WTC11 (cell line): ENCODE measurements at regions not wholly inside any gene's neighbourhood (a gene's known extent, or its start where the extent isn't known, plus 50 kb on each side); places are given as distances from the start of the nearest gene placed in this dataset.

Experiments used
- ATAC-seq: fragments of 200-7000 bp; cut with Tn5 transposase; 2 replicates; pipeline ENCODE4 v1.10.0; 2021; ENCODE audit warnings: mild to moderate bottlenecking, moderate library complexity
- CTCF ChIA-PET: fragments of 300-600 bp; sonication (Branson Sonifier 250); formaldehyde crosslinking; loops from one replicate; lab custom pipeline; 2021; ENCODE audit warnings: antibody characterized with exemption; lab: Charles Lee
- POLR2A ChIA-PET: fragments of 350-600 bp; sonication (Branson Sonifier 250); formaldehyde crosslinking; loops from one replicate; lab custom pipeline; 2021; ENCODE audit warnings: antibody characterized with exemption; lab: Charles Lee
- DNase-seq: peaks from one replicate; pipeline ENCODE4 v3.0.0; 2021; ENCODE audit warnings: low spot score
- H3K27ac Mint-ChIP-seq: 2 replicates; pipeline ENCODE4 v1.8.0; 2021; ENCODE audit warnings: mixed read lengths
- H3K27me3 Mint-ChIP-seq: 2 replicates; pipeline ENCODE4 v1.8.0; 2021; ENCODE audit warnings: low read depth, mild to moderate bottlenecking, moderate library complexity, mixed read lengths
- H3K36me3 Mint-ChIP-seq: 2 replicates; pipeline ENCODE4 v1.8.0; 2021; ENCODE audit warnings: mixed read lengths
- H3K4me1 Mint-ChIP-seq: 2 replicates; pipeline ENCODE4 v1.8.0; 2022; ENCODE audit warnings: mixed read lengths
- H3K4me3 Mint-ChIP-seq: 2 replicates; pipeline ENCODE4 v1.8.0; 2021; ENCODE audit warnings: mild to moderate bottlenecking, moderate library complexity, mixed read lengths
- H3K9me3 Mint-ChIP-seq: 2 replicates; pipeline ENCODE4 v1.8.0; 2021; ENCODE audit warnings: mixed read lengths
- ATF1 ChIP-seq: sonication (generic); formaldehyde crosslinking; IDR thresholded peaks from 2 replicates; pipeline ENCODE4 v1.8.1; 2023; ENCODE audit warnings: mild to moderate bottlenecking, moderate library complexity, missing genetic modification reagents
- CREM ChIP-seq: sonication (generic); formaldehyde crosslinking; IDR thresholded peaks from 2 replicates; pipeline ENCODE4 v1.8.1; 2022; ENCODE audit warnings: mild to moderate bottlenecking, missing genetic modification reagents, moderate library complexity
- ESRRA ChIP-seq: sonication (generic); formaldehyde crosslinking; IDR thresholded peaks from 2 replicates; pipeline ENCODE4 v1.8.1; 2022; ENCODE audit warnings: mild to moderate bottlenecking, missing genetic modification reagents, borderline replicate concordance
- FOXP1 ChIP-seq: sonication (generic); formaldehyde crosslinking; IDR thresholded peaks from 2 replicates; pipeline ENCODE4 v1.8.0; 2022; ENCODE audit warnings: missing genetic modification reagents, mild to moderate bottlenecking, moderate library complexity, borderline replicate concordance
- IRF2 ChIP-seq: sonication (generic); formaldehyde crosslinking; IDR thresholded peaks from 2 replicates; pipeline ENCODE4 v1.8.0; 2022; ENCODE audit warnings: low read depth, missing genetic modification reagents, borderline replicate concordance
- JAZF1 ChIP-seq: fragments of 250-450 bp; sonication (Bioruptor Pico); IDR thresholded peaks from 2 replicates; pipeline ENCODE4 v1.9.0; 2021; ENCODE audit warnings: moderate library complexity, mild to moderate bottlenecking, inconsistent platforms
- NR1H2 ChIP-seq: sonication (generic); formaldehyde crosslinking; IDR thresholded peaks from 2 replicates; pipeline ENCODE4 v1.9.0; 2021; ENCODE audit warnings: mild to moderate bottlenecking, moderate library complexity, missing genetic modification reagents
- RORB ChIP-seq: fragments of 250-450 bp; sonication (Bioruptor Pico); IDR thresholded peaks from 2 replicates; pipeline ENCODE4 v1.9.0; 2021; ENCODE audit warnings: mild to moderate bottlenecking
- SMAD3 ChIP-seq: sonication (generic); formaldehyde crosslinking; IDR thresholded peaks from 2 replicates; pipeline ENCODE4 v1.8.0; 2022; ENCODE audit warnings: missing genetic modification reagents, mild to moderate bottlenecking, borderline replicate concordance
- SMAD4 ChIP-seq: sonication (generic); formaldehyde crosslinking; IDR thresholded peaks from 2 replicates; pipeline ENCODE4 v1.8.0; 2022; ENCODE audit warnings: mild to moderate bottlenecking, missing genetic modification reagents
- SOX15 ChIP-seq: fragments of 250-450 bp; sonication (Bioruptor Pico); IDR thresholded peaks from 2 replicates; pipeline ENCODE4 v1.9.0; 2021; ENCODE audit warnings: mild to moderate bottlenecking
- SP1 ChIP-seq: sonication (generic); formaldehyde crosslinking; conservative IDR thresholded peaks from 2 replicates; pipeline ENCODE4 v1.8.1; 2022; ENCODE audit warnings: missing genetic modification reagents
- TEAD1 ChIP-seq: sonication (generic); formaldehyde crosslinking; IDR thresholded peaks from 2 replicates; pipeline ENCODE4 v1.8.0; 2022; ENCODE audit warnings: mild to moderate bottlenecking, missing genetic modification reagents
- TEAD4 ChIP-seq: sonication (generic); formaldehyde crosslinking; IDR thresholded peaks from 2 replicates; pipeline ENCODE4 v1.8.0; 2022; ENCODE audit warnings: mild to moderate bottlenecking, missing genetic modification reagents
- TP53 ChIP-seq: sonication (generic); formaldehyde crosslinking; IDR thresholded peaks from 2 replicates; pipeline ENCODE4 v1.8.1; 2023; ENCODE audit warnings: mild to moderate bottlenecking, missing genetic modification reagents
- ZBTB21 ChIP-seq: sonication (generic); formaldehyde crosslinking; IDR thresholded peaks from 2 replicates; pipeline ENCODE4 v1.8.1; 2023; ENCODE audit warnings: mild to moderate bottlenecking, missing genetic modification reagents, borderline replicate concordance
- ZNF396 ChIP-seq: fragments of 250-450 bp; sonication (Bioruptor Pico); IDR thresholded peaks from 2 replicates; pipeline ENCODE4 v1.8.0; 2021; ENCODE audit warnings: mild to moderate bottlenecking, moderate library complexity, borderline replicate concordance
- TF ChIP-seq, protein P1 (sequence below): sonication (generic); formaldehyde crosslinking; IDR thresholded peaks from 2 replicates; pipeline ENCODE4 v1.8.0; 2023; ENCODE audit warnings: mild to moderate bottlenecking, missing genetic modification reagents
- TF ChIP-seq, protein P2 (sequence below): fragments of 250-450 bp; sonication (Bioruptor Pico); IDR thresholded peaks from 2 replicates; pipeline ENCODE4 v1.9.0; 2021; ENCODE audit warnings: moderate library complexity, mild to moderate bottlenecking, inconsistent platforms, borderline replicate concordance
- TF ChIP-seq, protein P3 (sequence below): sonication (generic); formaldehyde crosslinking; IDR thresholded peaks from 2 replicates; pipeline ENCODE4 v1.8.1; 2022; ENCODE audit warnings: mild to moderate bottlenecking, missing genetic modification reagents, moderate library complexity, borderline replicate concordance
- TF ChIP-seq, protein P4 (sequence below): sonication (generic); formaldehyde crosslinking; IDR thresholded peaks from 2 replicates; pipeline ENCODE4 v1.8.0; 2022; ENCODE audit warnings: mild to moderate bottlenecking, missing genetic modification reagents
- TF ChIP-seq, protein P5 (sequence below): fragments of 250-450 bp; sonication (Bioruptor Pico); IDR thresholded peaks from 2 replicates; pipeline ENCODE4 v1.9.0; 2021; ENCODE audit warnings: mild to moderate bottlenecking
- TF ChIP-seq, protein P6 (sequence below): sonication (generic); formaldehyde crosslinking; IDR thresholded peaks from 2 replicates; pipeline ENCODE4 v1.8.1; 2023; ENCODE audit warnings: mild to moderate bottlenecking, missing genetic modification reagents

DNA sequence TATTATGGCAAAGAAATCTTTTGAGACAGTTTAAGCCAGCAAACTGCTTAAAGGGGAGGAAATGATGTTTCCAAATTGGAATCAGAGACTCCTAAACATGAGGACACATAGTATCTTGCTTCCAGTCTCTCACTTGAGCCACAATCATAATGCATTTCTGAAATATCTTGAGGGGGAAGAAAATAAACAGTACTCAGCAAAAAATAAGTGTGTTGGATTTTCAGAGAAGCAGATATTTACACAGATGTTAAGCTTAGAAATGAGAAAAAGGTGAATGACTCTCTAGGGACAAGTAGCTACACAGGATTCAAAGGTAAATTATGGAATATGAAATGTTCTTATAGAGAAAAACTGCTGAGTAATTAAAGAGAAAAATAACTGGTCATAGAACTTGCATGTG is 1583.6 kb downstream of the CDH8 start (continued):
- TF ChIP-seq, protein P1, sequence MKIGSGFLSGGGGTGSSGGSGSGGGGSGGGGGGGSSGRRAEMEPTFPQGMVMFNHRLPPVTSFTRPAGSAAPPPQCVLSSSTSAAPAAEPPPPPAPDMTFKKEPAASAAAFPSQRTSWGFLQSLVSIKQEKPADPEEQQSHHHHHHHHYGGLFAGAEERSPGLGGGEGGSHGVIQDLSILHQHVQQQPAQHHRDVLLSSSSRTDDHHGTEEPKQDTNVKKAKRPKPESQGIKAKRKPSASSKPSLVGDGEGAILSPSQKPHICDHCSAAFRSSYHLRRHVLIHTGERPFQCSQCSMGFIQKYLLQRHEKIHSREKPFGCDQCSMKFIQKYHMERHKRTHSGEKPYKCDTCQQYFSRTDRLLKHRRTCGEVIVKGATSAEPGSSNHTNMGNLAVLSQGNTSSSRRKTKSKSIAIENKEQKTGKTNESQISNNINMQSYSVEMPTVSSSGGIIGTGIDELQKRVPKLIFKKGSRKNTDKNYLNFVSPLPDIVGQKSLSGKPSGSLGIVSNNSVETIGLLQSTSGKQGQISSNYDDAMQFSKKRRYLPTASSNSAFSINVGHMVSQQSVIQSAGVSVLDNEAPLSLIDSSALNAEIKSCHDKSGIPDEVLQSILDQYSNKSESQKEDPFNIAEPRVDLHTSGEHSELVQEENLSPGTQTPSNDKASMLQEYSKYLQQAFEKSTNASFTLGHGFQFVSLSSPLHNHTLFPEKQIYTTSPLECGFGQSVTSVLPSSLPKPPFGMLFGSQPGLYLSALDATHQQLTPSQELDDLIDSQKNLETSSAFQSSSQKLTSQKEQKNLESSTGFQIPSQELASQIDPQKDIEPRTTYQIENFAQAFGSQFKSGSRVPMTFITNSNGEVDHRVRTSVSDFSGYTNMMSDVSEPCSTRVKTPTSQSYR = no peak
- TF ChIP-seq JAZF1 (CRISPR knock-in tag) = no peak
- no peak for TF ChIP-seq TEAD1 (CRISPR knock-in tag)
- no peak for TF ChIP-seq ATF1 (CRISPR knock-in tag)
- TF ChIP-seq ZBTB21 (CRISPR knock-in tag) = no peak
- TF ChIP-seq, protein P2, sequence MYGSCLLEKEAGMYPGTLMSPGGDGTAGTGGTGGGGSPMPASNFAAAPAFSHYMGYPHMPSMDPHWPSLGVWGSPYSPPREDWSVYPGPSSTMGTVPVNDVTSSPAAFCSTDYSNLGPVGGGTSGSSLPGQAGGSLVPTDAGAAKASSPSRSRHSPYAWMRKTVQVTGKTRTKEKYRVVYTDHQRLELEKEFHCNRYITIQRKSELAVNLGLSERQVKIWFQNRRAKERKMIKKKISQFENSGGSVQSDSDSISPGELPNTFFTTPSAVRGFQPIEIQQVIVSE (CRISPR knock-in tag) = no peak
- TF ChIP-seq SMAD3 (CRISPR knock-in tag) = no peak
- TF ChIP-seq TEAD4 = no peak
- no peak for TF ChIP-seq SMAD4 (CRISPR knock-in tag)
- no peak for TF ChIP-seq RORB (CRISPR knock-in tag)
- TF ChIP-seq SOX15 (CRISPR knock-in tag) = no peak
- TF ChIP-seq, protein P3, sequence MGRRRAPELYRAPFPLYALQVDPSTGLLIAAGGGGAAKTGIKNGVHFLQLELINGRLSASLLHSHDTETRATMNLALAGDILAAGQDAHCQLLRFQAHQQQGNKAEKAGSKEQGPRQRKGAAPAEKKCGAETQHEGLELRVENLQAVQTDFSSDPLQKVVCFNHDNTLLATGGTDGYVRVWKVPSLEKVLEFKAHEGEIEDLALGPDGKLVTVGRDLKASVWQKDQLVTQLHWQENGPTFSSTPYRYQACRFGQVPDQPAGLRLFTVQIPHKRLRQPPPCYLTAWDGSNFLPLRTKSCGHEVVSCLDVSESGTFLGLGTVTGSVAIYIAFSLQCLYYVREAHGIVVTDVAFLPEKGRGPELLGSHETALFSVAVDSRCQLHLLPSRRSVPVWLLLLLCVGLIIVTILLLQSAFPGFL (CRISPR knock-in tag) = no peak
- TF ChIP-seq IRF2 (CRISPR knock-in tag) = no peak

DNA sequence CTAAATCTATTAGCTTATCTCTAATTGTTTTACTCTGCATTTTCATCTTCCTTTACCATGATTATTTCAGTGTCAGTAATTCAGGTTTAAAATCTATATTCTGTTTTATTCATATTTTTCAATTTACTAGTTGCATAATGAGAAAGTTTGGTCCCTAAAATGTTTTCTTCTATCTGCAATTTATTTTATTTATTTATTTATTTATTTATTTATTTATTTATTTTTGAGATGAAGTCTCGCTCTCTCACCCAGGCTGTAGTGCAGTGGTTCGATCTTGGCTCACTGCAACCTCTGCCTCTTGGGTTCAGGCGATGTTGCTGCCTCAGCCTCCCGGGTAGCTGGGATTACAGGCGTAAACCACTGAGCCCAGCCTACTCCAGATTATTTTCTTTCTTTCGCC is 1597.3 kb downstream of the CDH8 start:
- TF ChIP-seq FOXP1 (CRISPR knock-in tag) = no peak
- TF ChIP-seq IRF2 (CRISPR knock-in tag) = no peak
- no peak for TF ChIP-seq NR1H2 (CRISPR knock-in tag)
- no peak for TF ChIP-seq ESRRA
- TF ChIP-seq, protein P4, sequence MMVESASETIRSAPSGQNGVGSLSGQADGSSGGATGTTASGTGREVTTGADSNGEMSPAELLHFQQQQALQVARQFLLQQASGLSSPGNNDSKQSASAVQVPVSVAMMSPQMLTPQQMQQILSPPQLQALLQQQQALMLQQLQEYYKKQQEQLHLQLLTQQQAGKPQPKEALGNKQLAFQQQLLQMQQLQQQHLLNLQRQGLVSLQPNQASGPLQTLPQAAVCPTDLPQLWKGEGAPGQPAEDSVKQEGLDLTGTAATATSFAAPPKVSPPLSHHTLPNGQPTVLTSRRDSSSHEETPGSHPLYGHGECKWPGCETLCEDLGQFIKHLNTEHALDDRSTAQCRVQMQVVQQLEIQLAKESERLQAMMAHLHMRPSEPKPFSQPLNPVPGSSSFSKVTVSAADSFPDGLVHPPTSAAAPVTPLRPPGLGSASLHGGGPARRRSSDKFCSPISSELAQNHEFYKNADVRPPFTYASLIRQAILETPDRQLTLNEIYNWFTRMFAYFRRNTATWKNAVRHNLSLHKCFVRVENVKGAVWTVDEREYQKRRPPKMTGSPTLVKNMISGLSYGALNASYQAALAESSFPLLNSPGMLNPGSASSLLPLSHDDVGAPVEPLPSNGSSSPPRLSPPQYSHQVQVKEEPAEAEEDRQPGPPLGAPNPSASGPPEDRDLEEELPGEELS = no peak
- TF ChIP-seq, protein P5, sequence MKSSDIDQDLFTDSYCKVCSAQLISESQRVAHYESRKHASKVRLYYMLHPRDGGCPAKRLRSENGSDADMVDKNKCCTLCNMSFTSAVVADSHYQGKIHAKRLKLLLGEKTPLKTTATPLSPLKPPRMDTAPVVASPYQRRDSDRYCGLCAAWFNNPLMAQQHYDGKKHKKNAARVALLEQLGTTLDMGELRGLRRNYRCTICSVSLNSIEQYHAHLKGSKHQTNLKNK = no peak
- TF ChIP-seq SP1 (CRISPR knock-in tag) = no peak
- no peak for TF ChIP-seq CREM (CRISPR knock-in tag)
- no peak for TF ChIP-seq ZNF396 (CRISPR knock-in tag)
- TF ChIP-seq ATF1 (CRISPR knock-in tag) = no peak
- TF ChIP-seq, protein P6, sequence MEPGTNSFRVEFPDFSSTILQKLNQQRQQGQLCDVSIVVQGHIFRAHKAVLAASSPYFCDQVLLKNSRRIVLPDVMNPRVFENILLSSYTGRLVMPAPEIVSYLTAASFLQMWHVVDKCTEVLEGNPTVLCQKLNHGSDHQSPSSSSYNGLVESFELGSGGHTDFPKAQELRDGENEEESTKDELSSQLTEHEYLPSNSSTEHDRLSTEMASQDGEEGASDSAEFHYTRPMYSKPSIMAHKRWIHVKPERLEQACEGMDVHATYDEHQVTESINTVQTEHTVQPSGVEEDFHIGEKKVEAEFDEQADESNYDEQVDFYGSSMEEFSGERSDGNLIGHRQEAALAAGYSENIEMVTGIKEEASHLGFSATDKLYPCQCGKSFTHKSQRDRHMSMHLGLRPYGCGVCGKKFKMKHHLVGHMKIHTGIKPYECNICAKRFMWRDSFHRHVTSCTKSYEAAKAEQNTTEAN = no peak
- no peak for TF ChIP-seq TP53 (CRISPR knock-in tag)
- TF ChIP-seq, all 79 proteins: peak for 0
- no peak for ATAC-seq
- ChIA-PET CTCF (no interaction called here), POLR2A (no interaction called here)
- no peaks in the 10 kb centered on the region for H3K27me3 Mint-ChIP-seq
- no peak for DNase-seq
- H3K4me1 Mint-ChIP-seq = peaks cover 16% of the 10 kb centered on the region
- no peaks in the 10 kb centered on the region for H3K36me3 Mint-ChIP-seq
- no peaks in the 10 kb centered on the region for H3K9me3 Mint-ChIP-seq
- no peak overlapping the region for H3K4me3 Mint-ChIP-seq
- H3K27ac Mint-ChIP-seq = no peak overlapping the region
